ENCODE measurements at regions not wholly inside any gene's neighbourhood (a gene's known extent, or its start where the extent isn't known, plus 50 kb on each side); places are given as distances from the start of the nearest gene placed in this dataset.
A peak's percentile ranks its signal among the peaks of the same experiment; 100 is the strongest.

- DNase-seq (ENCODE audit: extremely low read depth in 1 of 4, low spot score in 3 of 4) (no peak), FAIRE-seq (no peak), ATAC-seq (no peak)
- in situ Hi-C loops (cut with MboI) (no loop called here), intact Hi-C loops (cut with micrococcal nuclease) (no loop called here)
- peaks cover 9% of the 10 kb centered on the region; the same call in 1 of the 2 replicates for H4K20me1 ChIP-seq (replicated peaks; ENCODE audit: control insufficient read depth, insufficient read depth, low read length)
- no peak overlapping the region for H3K9ac ChIP-seq (ENCODE audit: insufficient read depth in 1 of 2, low read depth in 2 of 2, low read length in 2 of 2)
- H3K27ac ChIP-seq (ENCODE audit: extremely low read depth, low read depth, low read length) = no peak overlapping the region
- no peaks in the 10 kb centered on the region for H3K79me2 ChIP-seq (ENCODE audit: control insufficient read depth, insufficient read depth, low read length)
- H3K4me1 ChIP-seq (replicated peaks in 1 of 2; ENCODE audit: control insufficient read depth in 2 of 2, insufficient read depth in 2 of 2, low read length in 2 of 2) = peaks cover 0 to 6% of the 10 kb centered on the region in 2 experiments; a peak in 2 of 5 replicates
- POLR2A ChIA-PET = no interaction called here
- H2AFZ ChIP-seq (ENCODE audit: low read depth, low read length) = no peak overlapping the region
- 13% methylated on average over 9 of the region's 9 CpGs for WGBS (ENCODE audit: insufficient coverage, low coverage, missing lambda C conversion rate)
- no peaks in the 10 kb centered on the region for H3K9me1 ChIP-seq (ENCODE audit: control insufficient read depth, insufficient read depth, low read length)
- peaks cover 13 to 69% of the 10 kb centered on the region in 2 experiments for H3K27me3 ChIP-seq (ENCODE audit: control insufficient read depth in 2 of 2, insufficient read depth in 2 of 2, low read length in 2 of 2)
- TF ChIP-seq ZNF24 (IDR thresholded peaks at IDR 0.05) (no peak), ZKSCAN8 (CRISPR knock-in tag; IDR thresholded peaks at IDR 0.05) (peak; percentile 94)
- H3K4me2 ChIP-seq (ENCODE audit: insufficient read depth, low read length) = no peak overlapping the region
- no peak overlapping the region for H3K4me3 ChIP-seq
- no TSS peak for BruUV-seq (replicated peaks)
- CTCF ChIA-PET (ENCODE audit: low intra/inter-chr PET ratio) = no interaction called here
- H3K36me3 ChIP-seq (ENCODE audit: control insufficient read depth, insufficient read depth, low read length) = no peaks in the 10 kb centered on the region
- no peaks in the 10 kb centered on the region for H3K9me3 ChIP-seq (replicated peaks; ENCODE audit: control insufficient read depth, insufficient read depth, low read depth, low read length)
Observed at GRCh38 chr4:3858765-3859388, 92.7 kb downstream of the ADRA2C start.

GRCh38 chr4:3859571-3859970, 93.4 kb downstream of the ADRA2C start:
- CTCF ChIA-PET (ENCODE audit: low intra/inter-chr PET ratio) = no interaction called here
- FAIRE-seq = no peak
- H3K9ac ChIP-seq (ENCODE audit: insufficient read depth in 1 of 2, low read depth in 2 of 2, low read length in 2 of 2) = no peak overlapping the region
- no peaks in the 10 kb centered on the region for H3K9me1 ChIP-seq (ENCODE audit: control insufficient read depth, insufficient read depth, low read length)
- no peaks in the 10 kb centered on the region for H3K36me3 ChIP-seq (ENCODE audit: control insufficient read depth, insufficient read depth, low read length)
- WGBS (ENCODE audit: insufficient coverage, low coverage, missing lambda C conversion rate) = 19% methylated on average over 8 of the region's 8 CpGs
- no peaks in the 10 kb centered on the region for H3K79me2 ChIP-seq (ENCODE audit: control insufficient read depth, insufficient read depth, low read length)
- DNase-seq (ENCODE audit: extremely low read depth in 1 of 4, low spot score in 3 of 4) = no peak
- BruUV-seq (replicated peaks) = no TSS peak
- POLR2A ChIA-PET = no interaction called here
- ATAC-seq = no peak
- no peak overlapping the region for H2AFZ ChIP-seq (ENCODE audit: low read depth, low read length)
- H3K9me3 ChIP-seq (replicated peaks; ENCODE audit: control insufficient read depth, insufficient read depth, low read depth, low read length) = no peaks in the 10 kb centered on the region
- H3K4me3 ChIP-seq = no peak overlapping the region
- H3K27ac ChIP-seq (ENCODE audit: extremely low read depth, low read depth, low read length) = no peak overlapping the region
- no peak for TF ChIP-seq NKRF (IDR thresholded peaks at IDR 0.05; ENCODE audit: borderline replicate concordance)
- TF ChIP-seq SIN3A (IDR thresholded peaks at IDR 0.05; ENCODE audit: borderline replicate concordance in 2 of 2, control insufficient read depth in 1 of 2, low read depth in 2 of 2, low read length in 2 of 2) = no peak
- no peak for TF ChIP-seq ZNF75A (CRISPR knock-in tag; IDR thresholded peaks at IDR 0.05)
- no peak for TF ChIP-seq SUPT5H (IDR thresholded peaks at IDR 0.05)
- no peak for TF ChIP-seq SRSF1 (IDR thresholded peaks at IDR 0.05; ENCODE audit: low read depth, low read length)
- TF ChIP-seq HMGN3 (IDR thresholded peaks at IDR 0.05; ENCODE audit: borderline replicate concordance, extremely low read depth, insufficient read length, low read depth, low read length) = no peak
- no peak for TF ChIP-seq ZNF583 (CRISPR knock-in tag; IDR thresholded peaks at IDR 0.05)
- TF ChIP-seq, protein P1, sequence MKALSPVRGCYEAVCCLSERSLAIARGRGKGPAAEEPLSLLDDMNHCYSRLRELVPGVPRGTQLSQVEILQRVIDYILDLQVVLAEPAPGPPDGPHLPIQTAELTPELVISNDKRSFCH (CRISPR knock-in tag; IDR thresholded peaks at IDR 0.05) = no peak
- TF ChIP-seq, protein P1 (tag; IDR thresholded peaks at IDR 0.05) = no peak
- H3K4me1 ChIP-seq (replicated peaks in 1 of 2; ENCODE audit: control insufficient read depth in 2 of 2, insufficient read depth in 2 of 2, low read length in 2 of 2) = peaks cover 0 to 6% of the 10 kb centered on the region in 2 experiments; a peak in 2 of 5 replicates
- peaks cover 13 to 69% of the 10 kb centered on the region in 2 experiments for H3K27me3 ChIP-seq (ENCODE audit: control insufficient read depth in 2 of 2, insufficient read depth in 2 of 2, low read length in 2 of 2)
- H3K4me2 ChIP-seq (ENCODE audit: insufficient read depth, low read length) = no peak overlapping the region
- intact Hi-C loops (cut with micrococcal nuclease) = no loop called here
- H4K20me1 ChIP-seq (replicated peaks; ENCODE audit: control insufficient read depth, insufficient read depth, low read length) = peaks cover 9% of the 10 kb centered on the region; the same call in 1 of the 2 replicates
- in situ Hi-C loops (cut with MboI) = no loop called here

All from K562 (cell line).